IPS-18c (cell line): ENCODE measurements at regions not wholly inside any gene's neighbourhood (a gene's known extent, or its start where the extent isn't known, plus 50 kb on each side); places are given as distances from the start of the nearest gene placed in this dataset.

Experiments used
- H3K4me3 ChIP-seq: 2 replicates; pipeline ENCODE4 v1.7.0; 2013; ENCODE audit warnings: low read depth, mild to moderate bottlenecking, low read length, moderate library complexity; ENCODE audit not compliant: insufficient read depth
- H3K9me3 ChIP-seq: one replicate; pipeline ENCODE4 v1.6.1; 2013; ENCODE audit warnings: mild to moderate bottlenecking, low read length, moderate library complexity; ENCODE audit not compliant: control insufficient read depth, insufficient read depth

GRCh38 chr10:107340326-107340725 is 175.8 kb upstream of the SORCS1 start:
- no peaks in the 10 kb centered on the region for H3K9me3 ChIP-seq
- no peak overlapping the region for H3K4me3 ChIP-seq

DNA sequence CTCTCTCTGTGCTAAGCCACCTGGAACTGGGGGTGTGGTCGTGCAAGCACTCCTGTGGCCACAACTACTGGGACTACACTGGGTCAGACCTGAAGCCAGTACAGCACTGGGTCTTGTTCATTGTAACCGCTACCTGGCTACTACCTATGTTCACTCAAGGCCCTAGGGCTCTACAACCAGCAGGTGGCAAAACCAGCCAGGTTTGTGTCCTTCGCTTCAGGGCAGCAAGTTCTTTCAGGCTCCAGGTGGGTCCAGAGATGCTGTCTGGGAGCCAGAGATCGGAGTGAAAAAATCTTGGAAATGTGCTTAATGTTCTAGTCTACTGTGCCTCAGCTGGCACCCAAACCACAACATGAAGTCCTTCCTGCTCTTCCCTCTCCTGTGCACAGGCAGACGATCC is 171.6 kb upstream of the SORCS1 start:
- no peaks in the 10 kb centered on the region for H3K9me3 ChIP-seq
- H3K4me3 ChIP-seq = no peak overlapping the region

DNA sequence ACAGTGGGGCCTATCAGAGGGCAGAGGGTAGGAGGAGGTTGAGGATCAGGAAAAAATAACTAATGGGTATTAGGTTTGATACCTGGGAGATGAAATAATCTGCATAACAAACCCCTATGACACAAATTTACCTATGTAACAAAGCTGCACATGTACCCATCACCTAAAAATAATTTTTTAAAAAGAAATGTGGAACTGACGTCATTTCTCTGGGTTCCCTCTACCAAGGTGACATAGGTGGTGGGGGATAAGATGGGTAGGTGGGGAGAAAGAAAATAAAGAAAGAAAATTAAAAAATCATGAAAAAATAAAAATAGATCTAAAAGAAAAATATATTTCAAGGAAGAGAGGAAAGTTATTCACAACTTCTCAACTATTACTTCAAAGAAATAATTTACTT is 153.1 kb upstream of the SORCS1 start:
- H3K9me3 ChIP-seq = peaks cover 2% of the 10 kb centered on the region
- no peak overlapping the region for H3K4me3 ChIP-seq

DNA sequence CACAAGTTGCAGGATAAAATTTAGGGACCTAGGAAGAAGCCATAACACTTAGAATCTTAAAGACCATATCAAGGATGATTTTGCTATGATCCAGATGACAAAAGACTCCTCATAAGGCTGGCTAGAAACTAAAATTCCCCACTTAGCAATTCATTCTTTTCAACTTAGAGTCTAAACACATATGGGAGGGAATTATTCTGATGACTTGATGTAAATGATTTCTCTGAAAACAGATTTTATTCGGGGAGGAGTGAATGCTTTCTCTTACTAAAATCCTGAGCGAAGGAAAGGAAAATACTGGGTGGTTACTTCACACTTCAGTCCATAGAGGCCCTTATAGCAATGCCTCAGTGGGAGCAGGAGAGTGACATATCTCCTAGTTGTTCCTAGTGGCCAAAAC is 138.7 kb upstream of the SORCS1 start:
- no peaks in the 10 kb centered on the region for H3K9me3 ChIP-seq

GRCh38 chr10:107299606-107300005 is 135.1 kb upstream of the SORCS1 start:
- Histone ChIP-seq H3K4me3 (no peak overlapping the region), H3K9me3 (no peaks in the 10 kb centered on the region)

More for the DNA sequence above, 138.7 kb upstream of the SORCS1 start:
- no peak overlapping the region for H3K4me3 ChIP-seq

- H3K9me3 ChIP-seq = peaks cover 2% of the 10 kb centered on the region
- no peak overlapping the region for H3K4me3 ChIP-seq
Measured at GRCh38 chr10:107284187-107284586, 119.7 kb upstream of the SORCS1 start.

DNA sequence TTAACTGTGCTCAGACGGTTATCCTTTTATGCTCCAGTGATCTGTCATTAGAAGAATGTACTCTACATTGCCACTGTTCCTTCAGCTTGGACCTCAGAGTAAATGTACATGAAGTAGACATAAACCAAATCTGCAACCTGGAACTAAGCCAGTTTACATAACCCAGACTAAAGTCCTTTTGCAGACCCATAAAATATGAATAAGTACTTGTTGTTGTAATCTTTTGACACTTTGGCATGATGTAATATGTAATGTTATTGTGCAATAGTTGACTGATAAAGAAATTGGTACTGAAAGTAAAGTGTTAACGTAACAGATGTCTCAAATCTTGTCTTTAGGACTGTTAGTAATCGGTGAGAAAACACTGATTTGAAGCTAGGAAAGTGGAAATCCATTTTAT is 115.8 kb upstream of the SORCS1 start:
- no peak overlapping the region for H3K4me3 ChIP-seq
- H3K9me3 ChIP-seq = peaks cover 2% of the 10 kb centered on the region

DNA sequence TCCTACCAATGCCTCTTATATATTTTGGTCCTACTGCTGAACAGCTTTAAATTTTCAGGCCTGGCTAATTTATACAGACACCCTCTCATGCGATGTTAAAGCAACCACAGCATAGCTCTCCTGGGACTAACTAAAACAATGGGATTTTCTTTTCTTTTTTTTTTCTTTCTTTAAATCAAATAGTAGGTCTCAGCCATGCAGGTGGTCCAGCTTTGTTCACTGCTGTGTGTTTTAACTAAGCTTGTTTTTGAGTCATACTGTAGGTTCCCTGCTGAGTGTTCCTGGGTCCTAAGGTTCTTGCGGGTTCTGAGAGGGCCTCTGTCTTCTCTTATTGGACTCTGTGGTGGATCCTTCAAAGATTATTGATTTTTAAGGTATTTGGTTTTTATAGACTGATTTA is 113.1 kb upstream of the SORCS1 start:
- Histone ChIP-seq H3K9me3 (peaks cover 2% of the 10 kb centered on the region), H3K4me3 (no peak overlapping the region)

DNA sequence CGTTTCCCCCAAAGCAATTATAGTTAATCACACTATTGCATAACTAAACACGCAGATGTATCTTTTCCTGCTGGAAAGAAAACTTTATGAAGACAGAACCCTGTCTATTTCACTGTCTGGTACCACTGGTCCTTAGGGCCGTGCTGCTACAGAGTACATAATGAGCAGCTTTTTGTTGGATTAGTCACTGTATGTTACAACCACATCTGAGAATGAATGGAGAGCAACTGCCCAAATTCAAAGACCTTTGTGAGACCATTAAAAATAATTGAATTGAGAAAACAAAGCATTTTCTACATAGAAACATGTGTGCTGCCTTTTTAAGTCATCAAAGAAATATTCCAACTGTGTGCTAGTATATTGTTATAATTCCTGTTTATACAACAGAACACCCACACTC is 111.3 kb upstream of the SORCS1 start:
- no peak overlapping the region for H3K4me3 ChIP-seq
- peaks cover 3% of the 10 kb centered on the region for H3K9me3 ChIP-seq

GRCh38 chr10:107269626-107270025 is 105.1 kb upstream of the SORCS1 start:
- H3K4me3 ChIP-seq = no peak overlapping the region
- H3K9me3 ChIP-seq = peaks cover 3% of the 10 kb centered on the region

GRCh38 chr10:107264742-107265141 is 100.2 kb upstream of the SORCS1 start:
- H3K4me3 ChIP-seq = no peak overlapping the region
- no peaks in the 10 kb centered on the region for H3K9me3 ChIP-seq

GRCh38 chr10:107244122-107244521 is 79.6 kb upstream of the SORCS1 start:
- H3K4me3 ChIP-seq = no peak overlapping the region
- no peaks in the 10 kb centered on the region for H3K9me3 ChIP-seq

- H3K4me3 ChIP-seq = no peak overlapping the region
- H3K9me3 ChIP-seq = no peaks in the 10 kb centered on the region
Measured at GRCh38 chr10:107238275-107238674, 73.8 kb upstream of the SORCS1 start.

DNA sequence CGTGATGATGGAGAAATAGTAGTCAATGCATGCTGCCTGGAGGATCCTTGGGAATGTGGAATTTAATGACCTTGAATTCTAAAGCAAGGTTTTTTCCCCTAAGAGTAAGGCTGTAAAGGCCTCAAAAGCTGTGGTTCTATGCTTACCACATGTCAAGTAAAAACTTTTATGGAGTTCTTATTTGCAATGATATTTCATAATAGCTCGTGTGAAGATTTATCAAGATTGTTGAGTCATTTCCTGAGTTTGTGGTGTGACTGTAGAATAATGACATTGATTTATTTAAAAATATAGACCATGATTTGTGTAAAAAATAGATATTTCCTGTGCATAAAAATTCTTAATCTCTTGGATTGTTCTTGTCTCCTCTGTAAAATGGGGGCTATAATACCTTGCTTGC is 67.5 kb upstream of the SORCS1 start:
- H3K4me3 ChIP-seq = no peak overlapping the region
- H3K9me3 ChIP-seq = no peaks in the 10 kb centered on the region

GRCh38 chr10:107230887-107231286 is 66.4 kb upstream of the SORCS1 start:
- no peak overlapping the region for H3K4me3 ChIP-seq
- no peaks in the 10 kb centered on the region for H3K9me3 ChIP-seq

DNA sequence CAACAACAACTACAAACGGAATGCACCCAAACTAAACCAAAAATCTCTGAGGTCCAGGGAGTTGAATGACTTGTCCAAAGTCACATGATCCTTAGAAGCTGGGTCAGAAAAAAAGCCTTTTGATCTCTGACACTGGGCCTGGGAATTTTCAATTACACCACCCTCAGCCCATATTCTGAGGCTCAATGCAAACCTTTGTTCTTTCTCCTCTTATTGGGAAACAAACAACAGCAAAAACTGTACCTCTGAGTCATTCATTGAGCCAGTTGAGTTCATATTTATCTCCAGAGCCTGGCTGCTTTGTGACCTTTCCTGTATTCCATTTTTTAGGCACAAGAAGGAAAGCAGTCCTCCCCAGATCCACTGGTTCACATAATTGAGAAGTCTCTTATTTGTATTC is 51.2 kb upstream of the SORCS1 start:
- H3K9me3 ChIP-seq = peaks cover 2% of the 10 kb centered on the region

More for the DNA sequence above, 51.2 kb upstream of the SORCS1 start:
- H3K4me3 ChIP-seq = no peak overlapping the region
